GM18507 (cell line): ENCODE measurements at regions not wholly inside any gene's neighbourhood (a gene's known extent, or its start where the extent isn't known, plus 50 kb on each side); places are given as distances from the start of the nearest gene placed in this dataset.
A peak's percentile ranks its signal among the peaks of the same experiment; 100 is the strongest.
"Not testable (repeated sequence)": the region's sequence is repeated elsewhere in the genome, so short reads cannot be mapped to it uniquely, and the experiment has no call there.

Experiments
- DNase-seq: peaks from one replicate; pipeline ENCODE4 v3.0.0; 2011; ENCODE audit warnings: low read depth; ENCODE audit not compliant: insufficient read length; ENCODE audit errors: extremely low spot score
- FAIRE-seq: peaks from 2 replicates; lab custom pipeline; 2011; peaks lifted over from hg19 to GRCh38; lab: Jason Lieb, UNC

- FAIRE-seq (peak; percentile 31), DNase-seq (no peak)
Measured at GRCh38 chr1:31485166-31485565, 72.2 kb downstream of the SERINC2 start.

GRCh38 chr1:31487143-31487542, 74.1 kb downstream of the SERINC2 start:
- FAIRE-seq: peak; percentile 44
- DNase-seq: no peak

- FAIRE-seq (no peak), DNase-seq (no peak)
Measured at GRCh38 chr1:31487721-31488293, 74.8 kb downstream of the SERINC2 start.

GRCh38 chr1:31488528-31488927, 75.5 kb downstream of the SERINC2 start:
- FAIRE-seq (no peak), DNase-seq (no peak)

- not testable (repeated sequence) for FAIRE-seq
Measured at GRCh38 chr1:31489575-31489974, 76.6 kb downstream of the SERINC2 start.

GRCh38 chr1:31490596-31490995, 77.6 kb downstream of the SERINC2 start:
- not testable (repeated sequence) for FAIRE-seq, DNase-seq

More at GRCh38 chr1:31489575-31489974, 76.6 kb downstream of the SERINC2 start:
- DNase-seq: not testable (repeated sequence)

- DNase-seq, FAIRE-seq: not testable (repeated sequence)
Measured at GRCh38 chr1:31495351-31495750, 81.0 kb upstream of the TINAGL1 start.

- DNase-seq, FAIRE-seq: not testable (repeated sequence)
Measured at GRCh38 chr1:31495770-31496169, 80.5 kb upstream of the TINAGL1 start.

- FAIRE-seq: no peak
- no peak for DNase-seq
Measured at GRCh38 chr1:31497601-31498000, 78.7 kb upstream of the TINAGL1 start.

GRCh38 chr1:31498376-31499040, 77.8 kb upstream of the TINAGL1 start:
- DNase-seq (no peak), FAIRE-seq (no peak)

GRCh38 chr1:31501505-31501904, 74.8 kb upstream of the TINAGL1 start:
- FAIRE-seq (no peak), DNase-seq (no peak)

GRCh38 chr1:31502253-31502652, 74.1 kb upstream of the TINAGL1 start:
- DNase-seq: no peak
- no peak for FAIRE-seq

GRCh38 chr1:31502926-31503511, 73.3 kb upstream of the TINAGL1 start:
- DNase-seq: no peak
- no peak for FAIRE-seq

- DNase-seq: no peak
- no peak for FAIRE-seq
Measured at GRCh38 chr1:31503570-31503969, 72.7 kb upstream of the TINAGL1 start.

GRCh38 chr1:31504001-31504400, 72.3 kb upstream of the TINAGL1 start:
- DNase-seq: no peak
- no peak for FAIRE-seq

- no peak for FAIRE-seq
Measured at GRCh38 chr1:31505911-31506497, 70.3 kb upstream of the TINAGL1 start.

GRCh38 chr1:31507221-31507620, 69.1 kb upstream of the TINAGL1 start:
- DNase-seq (no peak), FAIRE-seq (no peak)

More at GRCh38 chr1:31505911-31506497, 70.3 kb upstream of the TINAGL1 start:
- DNase-seq: no peak

- DNase-seq (no peak), FAIRE-seq (peak; percentile 51)
Measured at GRCh38 chr1:31507676-31508530, 68.4 kb upstream of the TINAGL1 start.
